Mesenchymal stem cell (in vitro differentiated cells and primary cell): ENCODE measurements at regions not wholly inside any gene's neighbourhood (a gene's known extent, or its start where the extent isn't known, plus 50 kb on each side); places are given as distances from the start of the nearest gene placed in this dataset.
"Not testable (repeated sequence)": the region's sequence is repeated elsewhere in the genome, so short reads cannot be mapped to it uniquely, and the experiment has no call there.

Experiments
- DNase-seq: peaks from one replicate; pipeline ENCODE4 v3.0.0-alpha.2; 2013
- H2AFZ ChIP-seq: one replicate; pipeline ENCODE4 v1.6.1; 2013; ENCODE audit warnings: low read depth, mild to moderate bottlenecking, control low read depth, inconsistent platforms, low read length, moderate library complexity
- H2AK5ac ChIP-seq: 2 replicates; pipeline ENCODE4 v1.6.1; 2013; ENCODE audit warnings: low read length, moderate library complexity, mild to moderate bottlenecking, inconsistent platforms; ENCODE audit not compliant: severe bottlenecking
- H2BK120ac ChIP-seq: one replicate; pipeline ENCODE4 v1.6.1; 2013; ENCODE audit warnings: low read depth, mild to moderate bottlenecking, inconsistent platforms, low read length, moderate library complexity
- H2BK12ac ChIP-seq, 2 experiments: one replicate each; pipeline ENCODE4 v1.6.1; 2013; ENCODE audit warnings: inconsistent platforms in 2 of 2, low read length in 2 of 2, mild to moderate bottlenecking in 2 of 2, moderate library complexity in 2 of 2, control low read depth in 1 of 2
- H2BK15ac ChIP-seq: one replicate; pipeline ENCODE4 v1.6.1; 2013; ENCODE audit warnings: mild to moderate bottlenecking, low read depth, inconsistent platforms; ENCODE audit not compliant: poor library complexity, severe bottlenecking
- H2BK5ac ChIP-seq: 2 replicates; pipeline ENCODE4 v1.6.1; 2013; ENCODE audit warnings: low read depth, mild to moderate bottlenecking, low read length, control low read depth, inconsistent platforms; ENCODE audit not compliant: poor library complexity, severe bottlenecking
- H3K14ac ChIP-seq, 2 experiments: one replicate each; pipeline ENCODE4 v1.6.1; 2013; ENCODE audit warnings: inconsistent platforms in 2 of 2, low read length in 2 of 2, control low read depth in 1 of 2, mild to moderate bottlenecking in 1 of 2, moderate library complexity in 1 of 2
- H3K18ac ChIP-seq, 2 experiments: one replicate each; pipeline ENCODE4 v1.6.1; 2013; ENCODE audit warnings: inconsistent platforms in 2 of 2, low read length in 2 of 2, control low read depth in 1 of 2, low read depth in 1 of 2, mild to moderate bottlenecking in 1 of 2
- H3K23ac ChIP-seq, 2 experiments: one replicate each; pipeline ENCODE4 v1.6.1; 2013; ENCODE audit warnings: inconsistent platforms in 2 of 2, low read length in 2 of 2, mild to moderate bottlenecking in 2 of 2, moderate library complexity in 2 of 2, control low read depth in 1 of 2
- H3K27ac ChIP-seq: 2 replicates; pipeline ENCODE4 v1.5.1; 2013; ENCODE audit warnings: mild to moderate bottlenecking, moderate library complexity, low read length, control low read depth, inconsistent platforms; ENCODE audit not compliant: poor library complexity, severe bottlenecking
- H3K27me3 ChIP-seq, 2 experiments: 2 replicates each; pipeline versions ENCODE4 v1.6.1 to v1.7.0; 2013; ENCODE audit warnings: low read length in 2 of 2, mild to moderate bottlenecking in 2 of 2, moderate library complexity in 2 of 2, control low read depth in 1 of 2, inconsistent platforms in 1 of 2; ENCODE audit not compliant: control insufficient read depth in 1 of 2, insufficient read depth in 1 of 2
- H3K36me3 ChIP-seq, 2 experiments: 2 replicates each; pipeline versions ENCODE4 v1.6.1 to v1.7.0; 2013; ENCODE audit warnings: low read length in 2 of 2, control low read depth in 1 of 2, inconsistent platforms in 1 of 2, low read depth in 1 of 2, mild to moderate bottlenecking in 1 of 2; ENCODE audit not compliant: insufficient read depth in 2 of 2, control insufficient read depth in 1 of 2
- H3K4ac ChIP-seq, 2 experiments: one replicate each; pipeline ENCODE4 v1.6.1; 2013; ENCODE audit warnings: inconsistent platforms in 2 of 2, low read length in 2 of 2, mild to moderate bottlenecking in 2 of 2, moderate library complexity in 2 of 2, control low read depth in 1 of 2, low read depth in 1 of 2
- H3K4me1 ChIP-seq: 2 replicates; pipeline ENCODE4 v1.6.1; 2013; ENCODE audit warnings: low read depth, low read length, control low read depth; ENCODE audit not compliant: control insufficient read depth, insufficient read depth
- H3K4me2 ChIP-seq: 2 replicates; pipeline ENCODE4 v1.6.1; 2013; ENCODE audit warnings: low read length, mild to moderate bottlenecking, inconsistent platforms; ENCODE audit not compliant: poor library complexity, severe bottlenecking
- H3K4me3 ChIP-seq, 2 experiments: 2 replicates each; pipeline versions ENCODE4 v1.5.1 to v1.7.0; 2013; ENCODE audit warnings: low read length in 2 of 2, mild to moderate bottlenecking in 2 of 2, control low read depth in 1 of 2, low read depth in 1 of 2; ENCODE audit not compliant: insufficient read depth in 1 of 2
- H3K79me1 ChIP-seq: replicated peaks from 2 replicates; pipeline ENCODE4 v1.6.1; 2013; ENCODE audit warnings: mild to moderate bottlenecking, control low read depth, low read length, inconsistent platforms; ENCODE audit not compliant: poor library complexity, severe bottlenecking
- H3K9ac ChIP-seq: 2 replicates; pipeline ENCODE4 v1.7.0; 2013; ENCODE audit warnings: mild to moderate bottlenecking, low read length, moderate library complexity
- H3K9me3 ChIP-seq: 2 replicates; pipeline ENCODE4 v1.7.0; 2013; ENCODE audit warnings: mild to moderate bottlenecking, low read length; ENCODE audit not compliant: control insufficient read depth
- H4K8ac ChIP-seq: one replicate; pipeline ENCODE4 v1.6.1; 2013; ENCODE audit warnings: inconsistent platforms, mild to moderate bottlenecking, low read length, moderate library complexity
- H4K91ac ChIP-seq: one replicate; pipeline ENCODE4 v1.6.1; 2013; ENCODE audit warnings: mild to moderate bottlenecking, low read length, inconsistent platforms
- WGBS: methylation state at CpG from one replicate; pipeline ENCODE4 v1.1.7; 2013; ENCODE audit warnings: mixed read lengths; 5-methylcytosine and 5-hydroxymethylcytosine counted together

DNA sequence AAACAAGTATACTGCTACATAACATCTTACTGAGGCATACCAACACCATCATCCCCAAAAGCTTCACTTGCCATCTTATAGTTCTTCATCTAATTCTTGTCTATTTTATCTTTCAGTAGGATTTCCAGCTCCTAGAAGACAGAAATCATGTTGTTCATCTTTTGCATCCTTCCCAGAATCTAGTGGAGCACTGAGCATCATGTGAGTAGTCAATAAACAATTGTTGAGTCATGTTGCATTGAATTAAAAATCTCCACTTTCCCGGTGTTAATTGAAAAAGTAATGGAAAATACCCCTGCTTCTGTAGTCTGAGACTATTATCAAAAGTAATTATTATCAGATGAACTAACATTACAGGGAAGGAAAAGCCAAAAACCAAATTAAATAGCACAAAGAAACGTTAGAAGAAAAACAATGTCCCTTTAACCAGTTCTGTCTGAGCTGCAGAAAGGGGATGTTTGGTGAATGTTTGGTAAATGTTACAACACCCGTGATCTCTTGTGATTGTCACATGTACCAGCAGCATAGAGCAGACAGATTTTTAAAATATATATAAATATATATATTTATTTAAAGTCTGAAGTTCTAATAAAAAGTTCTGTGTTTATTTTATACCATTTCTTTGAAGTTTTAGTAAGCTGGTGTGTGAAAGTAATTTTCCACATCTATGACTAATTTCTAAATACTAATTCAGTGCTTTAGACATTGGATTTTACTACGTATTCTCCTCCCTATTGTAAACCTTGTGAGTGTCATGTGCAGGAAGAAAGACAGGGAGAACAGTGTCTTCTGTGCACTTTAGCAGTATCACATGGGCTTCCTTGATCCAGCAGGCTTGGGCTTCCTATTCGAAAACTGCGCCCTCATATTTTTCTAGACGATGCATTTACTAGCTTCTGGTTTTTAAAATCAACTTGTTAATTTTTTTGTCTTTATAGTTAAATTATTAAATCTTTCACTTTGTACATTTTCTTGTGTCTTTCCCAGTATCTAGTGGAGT is 85.6 kb downstream of the RAP2B start:
- no peak overlapping the region for H2BK5ac ChIP-seq
- H3K9ac ChIP-seq: peak overlapping the region; percentile 75
- H3K4me2 ChIP-seq: no peak overlapping the region
- no peak overlapping the region for H3K27ac ChIP-seq
- no peaks in the 10 kb centered on the region for H3K36me3 ChIP-seq
- no peak overlapping the region for H4K91ac ChIP-seq
- no peak overlapping the region for H3K14ac ChIP-seq
- no peaks in the 10 kb centered on the region for H3K27me3 ChIP-seq
- H2AFZ ChIP-seq: no peak overlapping the region
- H2BK120ac ChIP-seq: no peak overlapping the region
- 83% methylated on average over 3 of the region's 7 CpGs for WGBS
- peaks cover 1% of the 10 kb centered on the region for H3K9me3 ChIP-seq
- H2AK5ac ChIP-seq: no peak overlapping the region
- peak; percentile 33 for DNase-seq
- no peak overlapping the region for H3K18ac ChIP-seq
- no peak overlapping the region for H3K23ac ChIP-seq
- no peak overlapping the region for H4K8ac ChIP-seq
- H3K79me1 ChIP-seq: no peaks in the 10 kb centered on the region
- H3K4me1 ChIP-seq: no peaks in the 10 kb centered on the region
- H2BK15ac ChIP-seq: no peak overlapping the region
- H3K4me3 ChIP-seq: no peak overlapping the region
- no peak overlapping the region for H2BK12ac ChIP-seq
- no peak overlapping the region for H3K4ac ChIP-seq

DNA sequence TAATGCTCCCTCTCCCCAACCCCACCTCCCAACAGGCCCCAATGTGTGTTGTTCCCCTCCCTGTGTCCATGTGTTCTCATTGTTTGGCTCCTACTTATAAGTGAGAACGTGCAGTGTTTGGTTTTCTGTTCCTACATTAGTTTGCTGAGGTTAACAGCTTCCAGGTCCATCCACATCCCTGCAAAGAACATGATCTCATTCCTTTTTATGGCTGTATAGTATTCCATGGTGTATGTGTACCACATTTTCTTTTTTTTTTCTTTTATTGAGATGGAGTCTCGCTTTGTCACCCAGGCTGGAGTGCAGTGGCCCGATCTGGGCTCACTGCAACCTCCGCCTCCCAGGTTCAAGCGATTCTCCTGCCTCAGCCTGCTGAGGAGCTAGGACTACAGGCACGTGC is 86.8 kb downstream of the RAP2B start:
- H2AFZ ChIP-seq, H2BK12ac ChIP-seq, H3K14ac ChIP-seq, H2BK120ac ChIP-seq, H3K4me1 ChIP-seq, H2BK5ac ChIP-seq, H3K9me3 ChIP-seq, H3K79me1 ChIP-seq, H3K9ac ChIP-seq, H3K27ac ChIP-seq, H4K8ac ChIP-seq, H4K91ac ChIP-seq, H3K27me3 ChIP-seq, H3K4ac ChIP-seq, H2AK5ac ChIP-seq, H3K4me3 ChIP-seq, DNase-seq, H3K4me2 ChIP-seq, H3K36me3 ChIP-seq, H3K23ac ChIP-seq, H3K18ac ChIP-seq, H2BK15ac ChIP-seq: not testable (repeated sequence)
- 97% methylated on average over 5 of the region's 6 CpGs for WGBS

DNA sequence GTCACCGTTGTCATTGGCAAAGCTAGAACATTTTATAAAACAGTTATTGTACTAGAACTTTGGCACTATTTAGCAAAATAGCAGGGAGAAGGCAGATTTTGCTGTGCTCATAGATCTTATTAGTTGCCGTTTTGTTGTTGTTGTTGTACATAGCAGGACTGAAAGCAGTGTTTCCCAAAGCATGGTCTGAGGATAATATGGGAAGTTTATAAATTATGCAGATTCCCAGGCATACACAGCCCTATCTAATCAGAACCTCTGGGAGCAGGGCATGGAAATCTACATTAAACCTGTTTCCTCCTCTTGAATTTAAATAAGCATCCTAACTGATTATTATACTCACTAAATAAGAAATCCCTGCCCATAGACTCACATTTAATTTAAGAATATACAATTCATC is 87.9 kb downstream of the RAP2B start:
- Histone ChIP-seq H2BK12ac (no peak overlapping the region), H2BK15ac (no peak overlapping the region), H3K14ac (no peak overlapping the region), H4K91ac (no peak overlapping the region), H3K79me1 (no peaks in the 10 kb centered on the region), H3K27me3 (no peaks in the 10 kb centered on the region), H3K36me3 (no peaks in the 10 kb centered on the region), H3K4me1 (no peaks in the 10 kb centered on the region), H3K23ac (no peak overlapping the region), H2BK5ac (no peak overlapping the region), H2BK120ac (no peak overlapping the region), H3K9me3 (no peaks in the 10 kb centered on the region), H3K4ac (no peak overlapping the region), H2AK5ac (no peak overlapping the region), H3K18ac (no peak overlapping the region), H3K4me3 (no peak overlapping the region), H3K27ac (no peak overlapping the region), H2AFZ (no peak overlapping the region), H3K4me2 (no peak overlapping the region), H4K8ac (no peak overlapping the region), H3K9ac (no peak overlapping the region)
- WGBS: 100% methylated on average over 2 of the region's 2 CpGs
- DNase-seq: no peak

DNA sequence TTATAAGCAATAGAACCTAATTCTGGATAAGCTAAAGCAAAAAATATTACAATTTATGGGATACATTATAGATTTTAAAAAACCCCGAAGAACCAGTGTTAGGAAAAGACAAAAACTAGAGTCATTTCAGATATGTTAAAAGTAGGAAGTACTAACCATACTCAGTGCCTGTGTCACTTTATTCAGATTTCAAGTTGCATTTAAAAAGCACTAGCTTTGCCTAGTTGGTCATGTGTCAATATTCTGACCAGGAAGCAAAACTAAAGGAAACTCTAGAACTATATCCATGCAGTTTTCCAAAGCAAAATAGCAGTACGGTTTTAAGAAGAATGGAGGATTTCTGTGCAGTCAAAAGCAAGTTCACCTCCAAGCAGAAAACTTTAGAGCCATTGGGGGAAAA is 88.4 kb downstream of the RAP2B start:
- Histone ChIP-seq H3K79me1 (no peaks in the 10 kb centered on the region), H4K91ac (no peak overlapping the region), H3K23ac (no peak overlapping the region), H3K4me2 (no peak overlapping the region), H2BK15ac (no peak overlapping the region), H3K27me3 (no peaks in the 10 kb centered on the region), H3K9ac (no peak overlapping the region), H3K4me1 (no peaks in the 10 kb centered on the region), H2AK5ac (no peak overlapping the region), H3K14ac (no peak overlapping the region), H3K4me3 (no peak overlapping the region), H2BK5ac (no peak overlapping the region), H3K18ac (no peak overlapping the region), H2BK12ac (no peak overlapping the region), H3K36me3 (no peaks in the 10 kb centered on the region), H3K27ac (no peak overlapping the region), H4K8ac (no peak overlapping the region), H2AFZ (no peak overlapping the region), H2BK120ac (no peak overlapping the region), H3K4ac (no peak overlapping the region), H3K9me3 (no peaks in the 10 kb centered on the region)
- DNase-seq: no peak
- 100% methylated on average over 1 of the region's 2 CpGs for WGBS
